ENCODE measurements at regions not wholly inside any gene's neighbourhood (a gene's known extent, or its start where the extent isn't known, plus 50 kb on each side); places are given as distances from the start of the nearest gene placed in this dataset.

- no peak for TF ChIP-seq SUZ12 (IDR thresholded peaks at IDR 0.05; ENCODE audit: extremely low read depth, insufficient read depth, insufficient read length)
- no peak for TF ChIP-seq ZNF274 (IDR thresholded peaks at IDR 0.05; ENCODE audit: low read depth, low read length)
- no peak for TF ChIP-seq YY1 (IDR thresholded peaks at IDR 0.05; ENCODE audit: insufficient read depth, insufficient read length)
Measured at GRCh38 chr6:139760128-139760527, 385.7 kb upstream of the CITED2 start.
